ENCODE measurements at regions not wholly inside any gene's neighbourhood (a gene's known extent, or its start where the extent isn't known, plus 50 kb on each side); places are given as distances from the start of the nearest gene placed in this dataset.

GRCh38 chr3:116939091-116939490, 229.5 kb downstream of the TUSC7 start:
- no peak for DNase-seq

- no peak for DNase-seq
Observed at GRCh38 chr3:116939550-116939949, 230.0 kb downstream of the TUSC7 start.

GRCh38 chr3:116940719-116941118, 231.1 kb downstream of the TUSC7 start:
- DNase-seq, result no peak

DNA sequence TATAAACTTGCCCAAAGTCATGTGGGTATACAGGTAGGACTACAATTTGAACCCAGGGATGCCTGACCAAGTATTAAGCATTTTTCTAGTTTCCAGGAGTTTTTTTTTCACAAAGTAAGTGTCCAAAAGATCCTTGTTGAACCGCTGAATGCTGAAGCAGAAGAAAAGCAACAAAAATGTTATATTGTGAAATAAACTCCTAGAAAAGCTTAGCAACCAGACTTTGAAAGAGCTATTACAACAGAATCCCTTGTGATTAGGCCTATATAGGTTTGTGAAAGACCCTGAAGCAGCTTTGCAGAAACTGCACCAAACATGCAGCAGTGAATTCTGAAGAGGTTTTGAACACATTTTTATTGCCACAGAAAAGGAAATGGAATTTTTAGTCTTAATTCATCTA, 236.8 kb downstream of the TUSC7 start:
- no peak for DNase-seq

DNA sequence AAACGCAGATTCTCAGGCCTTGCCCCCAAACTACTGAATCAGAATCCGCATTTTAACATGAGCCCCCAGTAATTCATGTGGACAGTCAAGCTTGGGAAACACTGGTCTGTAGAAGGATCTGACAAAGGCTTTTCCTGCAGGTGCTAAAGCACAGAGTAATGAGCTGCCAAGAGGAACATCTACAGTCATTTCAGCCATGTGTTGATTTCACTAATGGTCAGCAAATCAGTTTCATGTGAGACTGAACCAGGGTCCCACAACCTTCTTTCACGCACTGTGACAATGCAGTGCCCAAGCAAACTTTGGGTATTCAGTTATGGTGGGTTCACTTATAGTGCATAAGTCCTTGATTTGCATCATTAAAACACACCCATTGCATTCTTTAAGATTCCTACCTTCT, 237.6 kb downstream of the TUSC7 start:
- no peak for DNase-seq

DNA sequence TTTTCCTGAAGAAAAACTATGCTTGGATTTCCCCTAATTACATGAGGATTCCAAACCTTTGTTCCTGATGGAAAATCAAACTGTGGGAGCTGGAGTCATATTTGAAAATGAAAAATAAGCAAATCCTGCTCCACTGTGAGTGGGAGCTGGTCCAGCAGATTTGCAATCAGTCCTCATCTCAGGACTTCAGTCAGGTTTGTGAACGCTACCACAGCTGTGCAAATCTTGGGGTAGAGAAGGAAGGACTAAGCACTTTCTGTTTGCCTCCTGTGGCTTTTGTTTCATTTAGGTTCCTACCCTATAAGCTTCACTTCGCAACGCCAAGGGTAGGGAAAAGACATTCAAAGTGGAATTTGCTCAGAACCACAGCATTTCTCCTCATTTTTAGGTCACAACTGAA, 238.2 kb downstream of the TUSC7 start:
- DNase-seq, result no peak

GRCh38 chr3:116950301-116951055, 240.9 kb downstream of the TUSC7 start:
- no peak for DNase-seq

DNA sequence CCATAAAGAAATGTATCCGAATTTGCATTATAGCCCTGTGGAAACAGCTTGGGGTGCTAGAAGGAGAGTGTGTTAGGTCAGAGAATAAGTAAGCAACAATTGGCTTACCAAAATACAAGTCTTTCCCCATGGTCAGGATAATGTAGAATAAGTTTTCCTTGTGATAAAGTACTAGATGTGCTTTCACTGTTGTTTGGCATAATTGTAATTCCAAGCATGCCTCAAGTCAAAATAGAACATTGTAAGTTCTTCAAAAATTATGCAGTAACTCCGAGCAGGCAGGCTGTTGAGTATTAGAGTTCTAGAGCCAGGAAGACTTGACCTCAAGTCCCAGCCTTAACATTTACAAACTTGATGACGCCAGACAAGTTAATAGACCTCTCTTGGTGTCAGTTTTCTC, 242.0 kb downstream of the TUSC7 start:
- no peak for DNase-seq

DNA sequence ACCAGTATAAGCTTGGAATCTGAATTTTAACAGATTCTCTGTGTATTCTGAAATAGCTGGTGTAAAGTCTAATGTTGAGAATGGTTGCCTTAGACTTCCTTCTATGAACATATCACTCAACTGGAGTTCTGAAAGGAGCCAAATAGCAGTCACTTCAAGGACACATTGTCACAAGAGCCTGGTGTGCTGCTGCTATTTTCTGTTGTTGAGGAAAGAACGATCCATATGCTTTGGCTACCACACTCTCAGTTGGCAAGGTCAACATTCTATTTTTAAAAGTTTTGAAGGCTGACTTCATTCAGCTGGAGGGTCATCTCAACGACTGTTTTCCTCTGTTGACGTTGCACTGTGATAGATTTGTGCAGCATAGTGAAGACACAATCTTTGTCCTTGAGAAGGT, 248.7 kb downstream of the TUSC7 start:
- DNase-seq, result no peak

GRCh38 chr3:116961106-116961505, 251.5 kb downstream of the TUSC7 start:
- no peak for DNase-seq

GRCh38 chr3:116963802-116964201, 254.2 kb downstream of the TUSC7 start:
- DNase-seq, result no peak

GRCh38 chr3:116966649-116967048, 257.1 kb downstream of the TUSC7 start:
- DNase-seq, result no peak

DNA sequence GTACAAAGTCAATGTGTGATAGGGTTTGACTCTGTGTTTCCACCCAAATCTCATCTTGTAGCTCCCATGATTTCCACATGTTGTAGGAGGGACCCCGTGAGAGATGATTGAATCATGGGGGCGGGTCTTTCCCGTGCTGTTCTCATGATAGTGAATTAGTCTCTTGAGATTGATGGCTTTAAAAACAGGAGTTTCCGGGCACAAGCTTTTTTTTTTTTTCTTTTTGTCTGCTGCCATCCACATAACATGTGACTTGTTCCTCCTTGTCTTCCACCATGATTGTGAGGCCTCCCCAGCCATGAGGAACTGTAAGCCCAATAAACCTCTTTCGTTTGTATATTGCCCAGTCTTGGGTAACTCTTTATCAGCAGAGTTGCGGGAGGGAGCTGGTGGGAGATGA, 259.6 kb downstream of the TUSC7 start:
- DNase-seq, result no peak

GRCh38 chr3:116969646-116970045, 260.1 kb downstream of the TUSC7 start:
- DNase-seq, result no peak

DNA sequence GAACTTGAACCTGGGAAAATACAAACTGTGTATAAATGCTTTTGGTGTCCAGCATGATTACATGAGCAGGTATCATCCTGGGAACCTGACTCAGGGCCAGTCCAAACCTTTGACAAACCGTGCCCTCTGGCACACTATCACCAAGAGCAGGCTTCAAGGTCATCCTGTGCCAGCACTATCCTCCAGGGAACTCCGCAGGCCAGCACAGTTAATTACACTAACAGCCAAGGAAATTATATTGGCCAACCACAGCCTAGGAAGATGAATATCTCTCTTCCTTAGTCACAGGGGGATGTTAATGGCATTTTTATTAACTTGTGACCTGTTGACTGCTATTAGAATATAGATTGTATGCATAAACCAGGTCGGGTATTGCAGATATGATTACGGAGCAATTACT, 262.0 kb downstream of the TUSC7 start:
- DNase-seq, result no peak

DNA sequence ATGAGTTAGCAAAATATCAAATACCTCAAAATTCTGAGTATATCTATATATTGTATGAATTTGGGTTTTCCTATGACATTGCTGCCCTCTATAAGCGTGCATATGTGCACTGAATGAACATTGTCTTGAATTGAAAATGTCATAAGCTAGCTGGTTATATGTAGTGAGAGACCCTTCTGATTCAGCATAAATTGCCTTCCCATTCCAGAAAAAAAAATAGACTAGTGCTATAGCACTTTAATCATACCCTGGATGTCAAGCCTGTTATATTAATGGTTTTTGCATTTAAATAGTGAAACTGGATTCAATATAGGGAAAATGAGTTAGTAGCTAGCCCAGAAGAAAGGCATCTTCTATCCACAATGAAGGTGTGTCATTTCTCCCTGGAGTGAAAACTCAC, 265.1 kb downstream of the TUSC7 start:
- no peak for DNase-seq

- DNase-seq, result no peak
Observed at GRCh38 chr3:116977441-116977840, 267.9 kb downstream of the TUSC7 start.

DNA sequence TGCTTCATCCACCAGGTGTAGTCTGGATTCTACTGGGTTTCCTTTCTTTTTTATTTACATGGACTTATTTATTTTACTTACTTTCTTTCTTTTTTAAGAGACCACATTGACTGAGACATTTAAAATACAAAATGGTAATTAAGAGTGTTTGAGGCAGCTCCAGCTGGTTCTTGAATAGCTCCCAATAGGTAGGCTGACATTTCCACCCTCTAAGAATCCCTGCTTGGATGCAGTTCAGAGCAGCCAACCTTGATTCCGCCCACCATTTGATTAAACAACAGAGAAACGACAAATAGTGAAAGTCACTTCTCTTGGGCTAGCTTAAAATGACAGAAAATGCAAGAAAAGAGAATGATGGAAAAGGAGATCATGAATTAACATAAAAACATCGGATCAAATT, 270.5 kb downstream of the TUSC7 start:
- DNase-seq, result no peak

DNA sequence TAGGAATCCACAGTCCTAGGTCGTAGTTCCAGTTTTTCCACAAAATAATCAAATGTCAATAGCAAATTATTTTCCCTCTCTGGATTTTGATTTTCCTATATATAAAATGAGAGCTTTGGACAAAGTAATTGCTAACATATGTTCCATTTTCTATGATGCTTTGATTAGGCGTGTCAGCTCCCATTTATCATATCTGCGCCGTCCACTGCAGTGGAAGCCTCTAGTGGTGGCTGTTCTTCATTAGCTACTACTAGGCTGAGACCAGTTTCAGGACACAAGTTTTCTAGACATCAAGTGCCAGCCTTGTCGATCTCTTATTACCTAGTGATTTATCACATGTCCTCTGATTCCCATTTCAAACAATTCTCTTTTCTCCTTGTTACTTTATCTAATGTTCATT, 271.5 kb downstream of the TUSC7 start:
- no peak for DNase-seq

- no peak for DNase-seq
Observed at GRCh38 chr3:116984301-116984700, 274.7 kb downstream of the TUSC7 start.

DNA sequence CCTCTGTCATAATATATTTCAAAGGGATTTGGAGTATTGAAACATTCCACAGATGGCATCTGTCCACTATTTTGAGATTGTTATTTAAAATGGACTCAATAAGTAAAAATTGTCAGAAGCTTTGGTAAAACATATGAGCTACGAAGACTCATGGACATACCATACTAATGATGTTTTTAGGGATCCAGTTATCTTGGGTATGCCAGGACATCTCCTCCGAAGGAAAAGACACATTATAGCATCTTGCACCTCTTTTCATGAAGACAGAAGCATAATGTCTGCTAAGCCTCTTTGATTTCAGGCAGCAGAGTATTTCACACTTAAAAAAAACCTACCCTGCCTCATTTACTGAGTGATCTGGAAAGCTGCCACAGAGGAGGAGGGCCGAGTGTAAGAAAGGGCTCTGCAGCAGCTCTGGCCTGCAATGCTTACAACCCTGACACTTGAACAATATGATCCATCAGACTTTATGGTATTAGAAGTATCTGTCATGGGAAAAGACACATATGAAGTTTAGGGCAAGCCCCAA, 284.8 kb downstream of the TUSC7 start:
- no peak for DNase-seq

DNA sequence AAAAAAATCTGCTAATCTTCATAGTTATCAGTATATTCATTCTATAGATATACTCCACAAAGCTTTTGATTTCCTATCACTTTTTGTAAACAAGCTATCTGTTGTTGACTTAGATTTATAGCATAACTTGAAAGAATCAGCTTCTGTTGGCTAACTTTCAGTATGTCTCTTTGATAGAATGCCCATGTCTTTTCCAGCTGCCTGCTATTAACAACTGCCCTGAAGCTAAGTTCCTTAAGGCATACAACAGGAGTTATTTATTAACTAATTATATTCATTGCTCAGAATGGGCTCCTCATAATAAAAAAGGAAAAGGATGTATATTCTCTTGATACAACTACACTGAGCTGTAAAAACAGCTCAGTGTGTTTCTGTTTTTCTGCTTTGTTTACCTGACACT, 293.9 kb downstream of the TUSC7 start:
- no peak for DNase-seq

DNA sequence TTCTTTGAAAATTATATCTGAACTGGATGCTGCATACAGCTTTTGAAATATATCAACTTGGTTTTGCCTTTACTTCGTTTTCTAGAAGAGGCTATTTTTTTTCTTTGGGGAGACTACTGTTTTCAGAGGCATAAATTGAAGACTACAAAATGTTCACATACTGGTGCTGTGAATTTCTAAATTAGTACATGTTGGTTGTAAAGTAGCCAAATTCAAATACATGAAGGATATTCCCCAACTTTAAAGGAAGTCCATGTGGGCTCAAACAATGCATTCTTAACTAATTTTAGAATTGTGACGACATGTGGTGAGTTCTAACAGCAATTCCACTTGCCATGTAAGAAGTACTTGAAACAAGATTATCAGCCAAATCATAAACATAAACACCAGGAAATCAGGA, 295.7 kb downstream of the TUSC7 start:
- no peak for DNase-seq

DNA sequence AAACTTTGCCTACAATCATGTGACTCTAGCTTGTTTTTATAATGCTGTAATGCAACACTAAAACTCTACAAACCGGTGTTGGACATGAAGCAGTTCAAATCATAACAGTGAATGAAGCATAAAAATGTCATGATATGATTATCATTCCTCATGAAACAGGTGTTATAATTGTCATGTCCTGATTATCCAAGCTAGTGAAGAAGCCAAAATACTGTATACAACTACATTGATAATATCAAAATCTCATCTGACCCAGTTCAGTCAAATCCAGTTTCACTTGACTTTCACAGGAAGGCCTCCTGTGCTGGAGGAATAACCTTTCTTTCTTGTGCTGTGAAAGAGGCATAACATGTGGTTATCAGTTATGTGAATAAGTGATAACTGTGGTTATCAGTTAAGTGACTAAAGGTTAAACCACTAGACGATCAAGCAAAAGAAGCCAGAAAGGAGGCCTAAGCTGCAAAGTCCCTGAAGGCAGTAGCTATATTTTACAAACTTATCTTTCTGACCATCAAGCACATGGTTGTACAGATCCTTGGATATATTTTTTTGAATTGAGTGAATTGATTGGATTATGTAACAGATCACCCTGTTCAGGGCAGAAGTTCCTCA, 296.4 kb downstream of the TUSC7 start:
- DNase-seq, result no peak

DNA sequence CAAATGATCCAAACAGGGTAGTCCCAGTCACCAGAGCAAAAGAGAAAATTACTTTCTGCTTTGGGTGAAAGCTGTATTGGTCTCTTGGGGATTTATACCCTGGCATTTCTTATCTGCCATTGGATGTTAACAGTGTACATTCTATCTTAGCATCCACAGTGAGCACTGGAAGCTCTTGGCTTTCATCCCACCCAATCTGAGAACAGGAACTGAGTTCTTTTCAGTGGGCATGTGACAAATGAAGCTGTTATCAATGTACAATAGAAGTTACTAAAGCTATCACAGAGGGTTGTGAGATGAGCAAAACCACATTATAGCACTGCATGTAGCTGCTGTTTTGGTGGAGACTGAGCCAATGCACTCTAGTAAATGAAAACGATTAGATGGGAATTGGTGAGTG, 300.7 kb downstream of the TUSC7 start:
- no peak for DNase-seq
